Dendritic cell treated with granulocyte-macrophage colony-stimulating factor and Interleukin-4, amounts not matched to agents 40 ng/mL and 50 ng/mL, for 4 days (primary cell): ENCODE measurements at regions not wholly inside any gene's neighbourhood (a gene's known extent, or its start where the extent isn't known, plus 50 kb on each side); places are given as distances from the start of the nearest gene placed in this dataset.

Experiments used
- H3K27ac Mint-ChIP-seq: one replicate; pipeline ENCODE4 v1.8.0; 2022; ENCODE audit warnings: mild to moderate bottlenecking, mixed read lengths
- H3K27me3 Mint-ChIP-seq: one replicate; pipeline ENCODE4 v1.8.0; 2022; ENCODE audit warnings: mild to moderate bottlenecking, mixed read lengths
- H3K36me3 Mint-ChIP-seq: one replicate; pipeline ENCODE4 v1.8.0; 2022; ENCODE audit warnings: low read depth, mixed read lengths
- H3K4me1 Mint-ChIP-seq: one replicate; pipeline ENCODE4 v1.8.0; 2022; ENCODE audit warnings: low read depth, mixed read lengths
- H3K4me3 Mint-ChIP-seq: one replicate; pipeline ENCODE4 v1.8.0; 2022; ENCODE audit warnings: mild to moderate bottlenecking, moderate library complexity, mixed read lengths
- H3K9me3 Mint-ChIP-seq: one replicate; pipeline ENCODE4 v1.8.0; 2022; ENCODE audit warnings: mixed read lengths
- intact Hi-C: fragments of 100-400 bp; cut with micrococcal nuclease; formaldehyde crosslinking; loops from one replicate; pipeline ENCODE4 v1.15.0; 2022

GRCh38 chr10:129085811-129086210, 381.2 kb upstream of the MGMT start:
- peaks cover 6% of the 10 kb centered on the region for H3K4me1 Mint-ChIP-seq
- H3K27me3 Mint-ChIP-seq, result no peaks in the 10 kb centered on the region
- intact Hi-C loops, result no loop called here
- H3K4me3 Mint-ChIP-seq, result no peak overlapping the region
- no peaks in the 10 kb centered on the region for H3K36me3 Mint-ChIP-seq
- peaks cover 9% of the 10 kb centered on the region for H3K9me3 Mint-ChIP-seq
- H3K27ac Mint-ChIP-seq, result no peak overlapping the region

DNA sequence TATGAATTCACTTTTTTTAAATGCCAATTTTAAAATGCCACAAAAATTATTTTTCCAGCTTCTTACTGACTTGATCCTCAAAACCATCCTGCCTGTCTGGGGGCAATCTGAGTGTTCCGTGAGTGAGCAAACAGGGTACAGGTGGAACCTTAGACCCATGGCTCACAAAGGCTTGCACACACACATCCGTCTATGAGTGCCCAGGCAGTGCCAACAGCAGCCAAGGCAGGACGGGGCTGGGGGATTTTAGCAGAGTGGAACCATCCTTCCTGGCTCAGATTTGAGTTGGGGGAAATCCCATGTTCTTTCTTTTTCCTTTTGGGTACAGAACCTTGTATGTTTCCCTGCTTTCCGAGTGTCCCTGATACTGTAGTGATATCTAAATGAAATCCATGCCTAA, 377.7 kb upstream of the MGMT start:
- Mint-ChIP-seq H3K4me1 (peaks cover 10% of the 10 kb centered on the region), H3K4me3 (no peak overlapping the region), H3K36me3 (no peaks in the 10 kb centered on the region), H3K9me3 (no peaks in the 10 kb centered on the region), H3K27ac (no peak overlapping the region), H3K27me3 (no peaks in the 10 kb centered on the region)
- intact Hi-C loops, result no loop called here

GRCh38 chr10:129090165-129090564, 376.9 kb upstream of the MGMT start:
- H3K4me1 Mint-ChIP-seq, result peaks cover 10% of the 10 kb centered on the region
- intact Hi-C loops, result no loop called here
- H3K36me3 Mint-ChIP-seq, result no peaks in the 10 kb centered on the region
- no peak overlapping the region for H3K4me3 Mint-ChIP-seq
- no peaks in the 10 kb centered on the region for H3K27me3 Mint-ChIP-seq
- no peaks in the 10 kb centered on the region for H3K9me3 Mint-ChIP-seq
- no peak overlapping the region for H3K27ac Mint-ChIP-seq

GRCh38 chr10:129090618-129091366, 376.2 kb upstream of the MGMT start:
- H3K4me3 Mint-ChIP-seq, result no peak overlapping the region
- H3K4me1 Mint-ChIP-seq, result peaks cover 10% of the 10 kb centered on the region
- intact Hi-C loops, result no loop called here
- H3K36me3 Mint-ChIP-seq, result no peaks in the 10 kb centered on the region
- H3K9me3 Mint-ChIP-seq, result no peaks in the 10 kb centered on the region
- H3K27me3 Mint-ChIP-seq, result no peaks in the 10 kb centered on the region
- H3K27ac Mint-ChIP-seq, result no peak overlapping the region

DNA sequence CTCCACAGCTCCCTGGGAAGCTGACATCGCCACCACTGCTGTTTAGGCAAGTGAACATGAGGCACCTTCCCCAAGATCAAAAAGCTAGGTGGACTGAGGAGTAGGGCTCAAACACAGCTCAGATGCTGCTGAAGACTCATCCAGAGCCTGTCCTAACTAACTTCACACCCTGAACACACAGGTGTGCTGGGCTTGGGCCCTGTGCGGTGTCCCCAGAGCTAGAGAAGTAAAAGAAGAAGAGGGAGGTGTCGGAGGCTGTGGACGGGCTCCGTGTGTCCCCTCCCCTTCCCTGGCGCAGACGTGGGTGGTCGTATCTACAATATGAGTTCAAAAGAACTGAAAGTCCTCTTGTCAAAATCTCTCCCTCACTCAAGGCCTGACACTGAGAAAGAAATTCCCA, 373.4 kb upstream of the MGMT start:
- intact Hi-C loops, result no loop called here
- H3K9me3 Mint-ChIP-seq, result no peaks in the 10 kb centered on the region
- no peak overlapping the region for H3K27ac Mint-ChIP-seq
- H3K27me3 Mint-ChIP-seq, result no peaks in the 10 kb centered on the region
- no peak overlapping the region for H3K4me3 Mint-ChIP-seq
- H3K4me1 Mint-ChIP-seq, result peaks cover 10% of the 10 kb centered on the region
- H3K36me3 Mint-ChIP-seq, result no peaks in the 10 kb centered on the region

DNA sequence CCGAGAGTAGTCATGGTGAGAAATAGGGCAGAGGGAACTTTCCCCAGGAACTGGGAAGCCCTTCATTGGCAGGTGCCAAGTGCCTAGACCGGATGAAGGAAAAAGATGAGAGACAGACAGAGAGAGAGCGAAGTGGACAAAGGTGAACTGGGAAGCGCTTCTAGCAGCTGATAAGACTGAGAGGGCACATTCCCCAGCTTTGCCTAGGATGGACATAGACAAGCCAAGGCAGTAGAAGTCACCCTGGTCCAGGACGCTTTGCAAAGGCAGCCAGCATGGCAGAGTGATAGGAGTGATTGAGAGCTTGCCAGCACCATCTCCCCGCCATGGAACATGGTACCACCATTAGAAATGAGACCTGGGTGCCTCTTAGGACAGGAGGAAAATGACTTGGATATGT, 372.8 kb upstream of the MGMT start:
- no peak overlapping the region for H3K27ac Mint-ChIP-seq
- H3K27me3 Mint-ChIP-seq, result no peaks in the 10 kb centered on the region
- intact Hi-C loops, result no loop called here
- no peaks in the 10 kb centered on the region for H3K9me3 Mint-ChIP-seq
- H3K4me1 Mint-ChIP-seq, result peaks cover 10% of the 10 kb centered on the region
- H3K4me3 Mint-ChIP-seq, result no peak overlapping the region
- H3K36me3 Mint-ChIP-seq, result no peaks in the 10 kb centered on the region

- no peak overlapping the region for H3K4me3 Mint-ChIP-seq
Observed at GRCh38 chr10:129094861-129095260, 372.2 kb upstream of the MGMT start.

GRCh38 chr10:129095680-129096064, 371.4 kb upstream of the MGMT start:
- intact Hi-C loops, result no loop called here
- Mint-ChIP-seq H3K27ac (no peak overlapping the region), H3K36me3 (no peaks in the 10 kb centered on the region), H3K4me3 (no peak overlapping the region), H3K9me3 (no peaks in the 10 kb centered on the region), H3K27me3 (no peaks in the 10 kb centered on the region), H3K4me1 (peaks cover 5% of the 10 kb centered on the region)

More at GRCh38 chr10:129094861-129095260, 372.2 kb upstream of the MGMT start:
- Mint-ChIP-seq H3K4me1 (peaks cover 10% of the 10 kb centered on the region), H3K27ac (no peak overlapping the region), H3K9me3 (no peaks in the 10 kb centered on the region), H3K27me3 (no peaks in the 10 kb centered on the region), H3K36me3 (no peaks in the 10 kb centered on the region)
- intact Hi-C loops, result no loop called here

DNA sequence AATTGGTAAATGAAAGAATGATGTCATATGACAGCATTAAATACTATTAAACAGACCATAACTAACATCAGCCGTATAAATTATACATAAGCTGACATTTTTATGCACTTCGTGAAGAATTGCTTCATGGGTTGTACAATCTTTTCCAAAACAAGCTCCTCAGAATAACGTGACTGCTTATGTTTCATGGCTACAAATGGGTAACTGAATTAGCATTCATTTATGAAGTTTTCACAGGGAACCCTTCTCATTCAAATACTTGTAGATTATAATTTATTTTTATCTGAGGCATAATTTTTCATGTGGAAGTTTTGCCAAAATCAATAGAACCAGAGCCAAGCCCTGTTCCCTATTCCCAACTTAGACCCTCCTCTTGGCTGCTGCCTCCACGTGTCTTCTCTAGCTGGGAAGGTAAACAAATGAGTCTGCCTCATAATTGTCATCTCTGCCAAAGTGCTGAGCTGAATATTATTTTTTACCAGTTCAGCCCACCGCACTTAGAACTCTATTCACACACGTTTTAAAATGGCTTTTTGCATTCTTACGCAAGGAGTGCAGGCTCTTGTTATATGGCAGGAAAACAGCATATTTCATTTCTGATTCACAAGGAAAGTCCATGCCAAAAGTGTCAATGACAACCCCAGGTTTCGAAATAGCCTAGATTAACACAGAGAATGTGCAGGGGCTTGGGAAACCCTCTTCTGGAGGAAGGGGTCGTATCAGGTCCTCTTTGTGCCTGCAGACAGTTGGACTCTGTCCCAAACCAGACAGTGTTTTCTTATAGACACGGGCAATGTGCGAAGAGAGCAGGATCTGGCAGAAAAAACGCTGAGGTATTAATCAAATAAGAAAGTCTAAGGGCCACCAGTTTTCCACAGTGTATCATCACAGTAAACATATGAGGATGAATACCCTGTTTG, 370.7 kb upstream of the MGMT start:
- H3K4me3 Mint-ChIP-seq, result no peak overlapping the region
- H3K27ac Mint-ChIP-seq, result no peak overlapping the region
- no peaks in the 10 kb centered on the region for H3K4me1 Mint-ChIP-seq
- intact Hi-C loops, result no loop called here
- no peaks in the 10 kb centered on the region for H3K27me3 Mint-ChIP-seq
- no peaks in the 10 kb centered on the region for H3K36me3 Mint-ChIP-seq
- H3K9me3 Mint-ChIP-seq, result no peaks in the 10 kb centered on the region

- Mint-ChIP-seq H3K36me3 (no peaks in the 10 kb centered on the region), H3K4me3 (no peak overlapping the region), H3K9me3 (no peaks in the 10 kb centered on the region), H3K4me1 (no peaks in the 10 kb centered on the region), H3K27me3 (no peaks in the 10 kb centered on the region), H3K27ac (no peak overlapping the region)
- intact Hi-C loops, result no loop called here
Observed at GRCh38 chr10:129097776-129098330, 369.2 kb upstream of the MGMT start.

GRCh38 chr10:129098517-129098916, 368.5 kb upstream of the MGMT start:
- Mint-ChIP-seq H3K36me3 (no peaks in the 10 kb centered on the region), H3K9me3 (no peaks in the 10 kb centered on the region), H3K4me1 (no peaks in the 10 kb centered on the region), H3K4me3 (no peak overlapping the region), H3K27me3 (no peaks in the 10 kb centered on the region), H3K27ac (no peak overlapping the region)
- intact Hi-C loops, result no loop called here

GRCh38 chr10:129099486-129099885, 367.6 kb upstream of the MGMT start:
- H3K9me3 Mint-ChIP-seq, result no peaks in the 10 kb centered on the region
- no peaks in the 10 kb centered on the region for H3K4me1 Mint-ChIP-seq
- H3K27me3 Mint-ChIP-seq, result no peaks in the 10 kb centered on the region
- intact Hi-C loops, result no loop called here
- H3K4me3 Mint-ChIP-seq, result no peak overlapping the region
- H3K27ac Mint-ChIP-seq, result no peak overlapping the region
- no peaks in the 10 kb centered on the region for H3K36me3 Mint-ChIP-seq

GRCh38 chr10:129099992-129100391, 367.0 kb upstream of the MGMT start:
- Mint-ChIP-seq H3K27ac (no peak overlapping the region), H3K27me3 (no peaks in the 10 kb centered on the region), H3K9me3 (no peaks in the 10 kb centered on the region), H3K36me3 (no peaks in the 10 kb centered on the region), H3K4me1 (no peaks in the 10 kb centered on the region), H3K4me3 (no peak overlapping the region)
- intact Hi-C loops, result no loop called here

- Mint-ChIP-seq H3K4me3 (no peak overlapping the region), H3K36me3 (no peaks in the 10 kb centered on the region), H3K4me1 (no peaks in the 10 kb centered on the region), H3K9me3 (no peaks in the 10 kb centered on the region), H3K27me3 (no peaks in the 10 kb centered on the region), H3K27ac (no peak overlapping the region)
- intact Hi-C loops, result no loop called here
Observed at GRCh38 chr10:129101232-129101980, 365.6 kb upstream of the MGMT start.
